GM18868 (cell line): ENCODE measurements at regions not wholly inside any gene's neighbourhood (a gene's known extent, or its start where the extent isn't known, plus 50 kb on each side); places are given as distances from the start of the nearest gene placed in this dataset.
"Not testable (repeated sequence)": the region's sequence is repeated elsewhere in the genome, so short reads cannot be mapped to it uniquely, and the experiment has no call there.

Experiments
- ATAC-seq: cut with Tn5 transposase; IDR thresholded peaks from one replicate; pipeline ENCODE4 v1.9.1; 2021; ENCODE audit warnings: mild to moderate bottlenecking, moderate library complexity; ENCODE audit not compliant: unreplicated experiment

GRCh38 chr1:222012816-222013215 lies 270.9 kb upstream of the DUSP10 start:
- ATAC-seq: no peak

GRCh38 chr1:222010306-222010705 lies 268.4 kb upstream of the DUSP10 start:
- ATAC-seq: no peak

GRCh38 chr1:222009105-222009730 lies 267.3 kb upstream of the DUSP10 start:
- peak; percentile 88 for ATAC-seq

- no peak for ATAC-seq
Measured at GRCh38 chr1:222006715-222007114, 264.8 kb upstream of the DUSP10 start.

- ATAC-seq: no peak
Measured at GRCh38 chr1:222004784-222005183, 262.9 kb upstream of the DUSP10 start.

- ATAC-seq: no peak
Measured at GRCh38 chr1:222004034-222004433, 262.1 kb upstream of the DUSP10 start.

- ATAC-seq: no peak
Measured at GRCh38 chr1:222002503-222002902, 260.6 kb upstream of the DUSP10 start.

GRCh38 chr1:222000131-222000530 lies 258.2 kb upstream of the DUSP10 start:
- no peak for ATAC-seq

- no peak for ATAC-seq
Measured at GRCh38 chr1:221998781-221999180, 256.9 kb upstream of the DUSP10 start.

- ATAC-seq: no peak
Measured at GRCh38 chr1:221998186-221998612, 256.3 kb upstream of the DUSP10 start.

- not testable (repeated sequence) for ATAC-seq
Measured at GRCh38 chr1:221997012-221997411, 255.1 kb upstream of the DUSP10 start.

GRCh38 chr1:221994939-221995338 lies 253.1 kb upstream of the DUSP10 start:
- ATAC-seq: peak; percentile 15

GRCh38 chr1:221994274-221994698 lies 252.4 kb upstream of the DUSP10 start:
- ATAC-seq: peak; percentile 85

GRCh38 chr1:221993444-221993948 lies 251.6 kb upstream of the DUSP10 start:
- no peak for ATAC-seq

- peak; percentile 26 for ATAC-seq
Measured at GRCh38 chr1:221992427-221992826, 250.5 kb upstream of the DUSP10 start.

- ATAC-seq: no peak
Measured at GRCh38 chr1:221991221-221991620, 249.3 kb upstream of the DUSP10 start.

- no peak for ATAC-seq
Measured at GRCh38 chr1:221989741-221990140, 247.9 kb upstream of the DUSP10 start.

GRCh38 chr1:221988829-221989228 lies 246.9 kb upstream of the DUSP10 start:
- no peak for ATAC-seq

GRCh38 chr1:221987860-221988520 lies 246.1 kb upstream of the DUSP10 start:
- no peak for ATAC-seq

GRCh38 chr1:221983444-221983843 lies 241.6 kb upstream of the DUSP10 start:
- ATAC-seq: no peak

- no peak for ATAC-seq
Measured at GRCh38 chr1:221981461-221981860, 239.6 kb upstream of the DUSP10 start.

GRCh38 chr1:221979444-221980032 lies 237.6 kb upstream of the DUSP10 start:
- ATAC-seq: no peak
